ENCODE measurements at regions not wholly inside any gene's neighbourhood (a gene's known extent, or its start where the extent isn't known, plus 50 kb on each side); places are given as distances from the start of the nearest gene placed in this dataset.

DNA sequence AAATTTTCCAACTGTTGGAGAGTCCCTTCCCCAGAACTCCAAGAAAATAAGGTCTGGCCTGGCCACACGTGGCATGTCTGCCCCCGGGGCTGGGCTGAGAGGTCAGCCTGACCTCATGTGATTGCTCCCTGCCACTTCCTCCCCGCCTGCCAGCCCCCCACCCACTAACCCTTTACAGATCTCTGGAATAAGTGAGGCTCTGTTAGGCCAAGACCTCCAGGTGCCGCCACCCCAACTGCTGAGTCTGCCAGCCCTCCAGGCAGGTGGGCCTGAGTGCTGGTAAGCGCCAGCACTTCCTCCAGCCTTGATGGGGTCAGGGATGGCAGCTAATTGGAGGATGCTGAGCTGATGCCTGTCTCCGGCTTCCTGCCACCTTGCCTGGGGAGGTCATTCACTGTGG, 658.4 kb downstream of the MED13L start:
- TF ChIP-seq CTCF (IDR thresholded peaks at IDR 0.05; ENCODE audit: poor library complexity) (no peak), EZH2 (IDR thresholded peaks at IDR 0.05; ENCODE audit: borderline replicate concordance) (no peak)

All from hepatocyte (in vitro differentiated cells).